ENCODE measurements at regions not wholly inside any gene's neighbourhood (a gene's known extent, or its start where the extent isn't known, plus 50 kb on each side); places are given as distances from the start of the nearest gene placed in this dataset.

DNA sequence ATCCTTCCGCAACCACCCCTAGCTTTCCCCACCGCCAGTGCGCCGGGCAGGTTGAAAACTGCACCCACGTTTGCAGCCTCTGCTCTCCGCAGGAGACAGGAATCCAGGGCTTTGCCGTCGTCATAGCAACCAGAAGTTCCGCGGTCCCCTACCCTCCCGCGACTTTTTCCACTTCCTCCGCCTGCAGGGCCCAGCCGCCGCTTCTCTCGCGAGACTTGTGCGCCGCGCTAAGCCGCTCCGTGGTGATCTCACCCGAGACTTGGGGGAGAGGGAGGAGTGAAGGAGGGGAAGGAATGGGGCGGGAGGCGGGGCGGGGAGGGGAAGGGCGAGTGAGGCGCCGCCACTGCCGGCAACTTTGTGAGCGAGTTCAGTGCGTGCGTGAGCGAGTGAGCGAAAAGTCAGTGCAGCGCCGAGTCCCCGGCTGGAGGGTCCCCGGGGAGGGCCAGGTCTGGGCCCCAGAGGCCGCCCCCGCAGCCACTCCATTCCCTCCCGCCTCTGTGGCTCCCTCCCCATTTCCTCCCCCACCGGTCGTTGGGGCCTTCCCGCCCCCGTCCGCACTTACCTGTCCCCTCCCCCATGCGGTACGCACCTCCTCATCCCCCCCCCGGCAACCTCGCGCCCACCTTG, 413.0 kb downstream of the PCNX1 start, which contains the start of gene SIPA1L1:
- TF ChIP-seq, protein P1, sequence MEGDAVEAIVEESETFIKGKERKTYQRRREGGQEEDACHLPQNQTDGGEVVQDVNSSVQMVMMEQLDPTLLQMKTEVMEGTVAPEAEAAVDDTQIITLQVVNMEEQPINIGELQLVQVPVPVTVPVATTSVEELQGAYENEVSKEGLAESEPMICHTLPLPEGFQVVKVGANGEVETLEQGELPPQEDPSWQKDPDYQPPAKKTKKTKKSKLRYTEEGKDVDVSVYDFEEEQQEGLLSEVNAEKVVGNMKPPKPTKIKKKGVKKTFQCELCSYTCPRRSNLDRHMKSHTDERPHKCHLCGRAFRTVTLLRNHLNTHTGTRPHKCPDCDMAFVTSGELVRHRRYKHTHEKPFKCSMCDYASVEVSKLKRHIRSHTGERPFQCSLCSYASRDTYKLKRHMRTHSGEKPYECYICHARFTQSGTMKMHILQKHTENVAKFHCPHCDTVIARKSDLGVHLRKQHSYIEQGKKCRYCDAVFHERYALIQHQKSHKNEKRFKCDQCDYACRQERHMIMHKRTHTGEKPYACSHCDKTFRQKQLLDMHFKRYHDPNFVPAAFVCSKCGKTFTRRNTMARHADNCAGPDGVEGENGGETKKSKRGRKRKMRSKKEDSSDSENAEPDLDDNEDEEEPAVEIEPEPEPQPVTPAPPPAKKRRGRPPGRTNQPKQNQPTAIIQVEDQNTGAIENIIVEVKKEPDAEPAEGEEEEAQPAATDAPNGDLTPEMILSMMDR (IDR thresholded peaks at IDR 0.05; ENCODE audit: low read length), result no peak
- no peak for TF ChIP-seq EZH2 (IDR thresholded peaks at IDR 0.05; ENCODE audit: borderline replicate concordance, low read length)

All from OCI-LY1 (cell line).